A549 (cell line): ENCODE measurements at regions not wholly inside any gene's neighbourhood (a gene's known extent, or its start where the extent isn't known, plus 50 kb on each side); places are given as distances from the start of the nearest gene placed in this dataset.
A peak's percentile ranks its signal among the peaks of the same experiment; 100 is the strongest.

Experiments
- BHLHE40 ChIP-seq: IDR thresholded peaks from 2 replicates; pipeline ENCODE4 v1.6.1; 2012; ENCODE audit warnings: low read depth, low read length, inconsistent platforms
- CBX8 ChIP-seq: fragments of 200-600 bp; sonication (generic); IDR thresholded peaks from 2 replicates; pipeline ENCODE4 v1.6.1; 2016
- CEBPB ChIP-seq, 2 experiments: fragments of >200 bp in 1 of 2; sonication (Bioruptor Twin) in 1 of 2; formaldehyde crosslinking in 1 of 2; IDR thresholded peaks; 2 replicates each; pipeline ENCODE4 v1.6.1; 2012 to 2016
- CHD2 ChIP-seq: fragments of 150-350 bp; IDR thresholded peaks from 2 replicates; pipeline ENCODE4 v1.6.1; 2014; ENCODE audit warnings: low read length; ENCODE audit not compliant: partially characterized antibody
- CHD4 ChIP-seq: fragments of 200-600 bp; sonication (generic); IDR thresholded peaks from 2 replicates; pipeline ENCODE4 v1.6.1; 2016; ENCODE audit warnings: antibody characterized with exemption, mild to moderate bottlenecking, borderline replicate concordance
- EHF ChIP-seq: fragments of 250-450 bp; sonication (Bioruptor Pico); IDR thresholded peaks from 2 replicates; pipeline ENCODE4 v1.5.0; 2020; ENCODE audit warnings: mild to moderate bottlenecking
- EHMT2 ChIP-seq: fragments of 200-600 bp; sonication (generic); IDR thresholded peaks from 2 replicates; pipeline ENCODE4 v1.6.1; 2016; ENCODE audit warnings: antibody characterized with exemption, low read depth, mild to moderate bottlenecking, moderate library complexity
- FOSL2 ChIP-seq, 2 experiments: fragments of 450-650 bp in 1 of 2; fragments of >200 bp in 1 of 2; sonication (Bioruptor Twin) in 1 of 2; formaldehyde crosslinking; IDR thresholded peaks; 2 replicates each; pipeline versions ENCODE4 v1.5.0 to v1.6.1; 2016 to 2020; ENCODE audit warnings: mild to moderate bottlenecking in 1 of 2, moderate library complexity in 1 of 2
- FOXS1 ChIP-seq: fragments of 250-450 bp; sonication (Bioruptor Pico); IDR thresholded peaks from 2 replicates; pipeline ENCODE4 v1.5.0; 2020; ENCODE audit warnings: mild to moderate bottlenecking, moderate library complexity
- HDAC2 ChIP-seq: fragments of 200-600 bp; sonication (generic); IDR thresholded peaks from 2 replicates; pipeline ENCODE4 v1.6.1; 2016
- HOXA7 ChIP-seq: fragments of 250-450 bp; sonication (Bioruptor Pico); IDR thresholded peaks from 2 replicates; pipeline ENCODE4 v1.5.0; 2020; ENCODE audit warnings: mild to moderate bottlenecking, moderate library complexity
- HOXB13 ChIP-seq: fragments of 250-450 bp; sonication (Bioruptor Pico); IDR thresholded peaks from 2 replicates; pipeline ENCODE4 v1.5.0; 2020; ENCODE audit warnings: low read depth, mild to moderate bottlenecking, moderate library complexity
- JUN ChIP-seq, 2 experiments: fragments of >200 bp; sonication (Bioruptor Twin); formaldehyde crosslinking; IDR thresholded peaks; 2 replicates in 1 of 2; 3 replicates in 1 of 2; pipeline ENCODE4 v1.6.1; 2016 to 2017
- JUNB ChIP-seq: fragments of >200 bp; sonication (Bioruptor Twin); formaldehyde crosslinking; IDR thresholded peaks from 2 replicates; pipeline ENCODE4 v1.6.1; 2016
- KDM1A ChIP-seq: fragments of 200-600 bp; sonication (generic); IDR thresholded peaks from 2 replicates; pipeline ENCODE4 v1.6.1; 2016; ENCODE audit warnings: low read depth, mild to moderate bottlenecking
- KDM5A ChIP-seq: fragments of 200-600 bp; sonication (generic); IDR thresholded peaks from 2 replicates; pipeline ENCODE4 v1.6.1; 2016; ENCODE audit warnings: antibody characterized with exemption, mild to moderate bottlenecking
- MAFK ChIP-seq: fragments of 450-650 bp; IDR thresholded peaks from 2 replicates; pipeline ENCODE4 v1.6.1; 2014; ENCODE audit not compliant: partially characterized antibody
- MYC ChIP-seq: IDR thresholded peaks from 2 replicates; pipeline ENCODE4 v1.6.1; 2012; ENCODE audit warnings: mild to moderate bottlenecking, inconsistent platforms, low read length, improper control_type of control experiment, borderline replicate concordance
- NFE2L2 ChIP-seq: fragments of 150-350 bp; conservative IDR thresholded peaks from 2 replicates; pipeline ENCODE4 v1.6.1; 2014; ENCODE audit warnings: low read length
- NR3C1 ChIP-seq: fragments of >200 bp; sonication (Bioruptor Twin); formaldehyde crosslinking; IDR thresholded peaks from 3 replicates; pipeline ENCODE4 v1.6.1; 2017
- PHF8 ChIP-seq: fragments of 200-600 bp; sonication (generic); IDR thresholded peaks from 2 replicates; pipeline ENCODE4 v1.6.1; 2016; ENCODE audit warnings: low read depth, mild to moderate bottlenecking, antibody characterized with exemption, moderate library complexity, borderline replicate concordance
- RARB ChIP-seq: fragments of 250-450 bp; sonication (Bioruptor Pico); IDR thresholded peaks from 2 replicates; pipeline ENCODE4 v1.8.0; 2021; ENCODE audit warnings: mild to moderate bottlenecking, moderate library complexity
- RCOR1 ChIP-seq: fragments of 150-350 bp; IDR thresholded peaks from 2 replicates; pipeline ENCODE4 v1.6.1; 2014; ENCODE audit warnings: antibody characterized with exemption, low read length, low read depth
- SMC3 ChIP-seq: fragments of >200 bp; sonication (Bioruptor Twin); formaldehyde crosslinking; IDR thresholded peaks from 3 replicates; pipeline ENCODE4 v1.6.1; 2018; ENCODE audit warnings: inconsistent platforms
- SREBF2 ChIP-seq: fragments of 450-650 bp; IDR thresholded peaks from 2 replicates; pipeline ENCODE4 v1.6.1; 2014; ENCODE audit warnings: mild to moderate bottlenecking, moderate library complexity
- TFCP2L1 ChIP-seq: fragments of 250-450 bp; sonication (Bioruptor Pico); IDR thresholded peaks from 2 replicates; pipeline ENCODE4 v1.5.0; 2021; ENCODE audit warnings: mild to moderate bottlenecking
- TP53 ChIP-seq: fragments of 250-450 bp; sonication (Bioruptor Pico); IDR thresholded peaks from 2 replicates; pipeline ENCODE4 v1.5.0; 2021; ENCODE audit warnings: mild to moderate bottlenecking, moderate library complexity
- ZC3H11A ChIP-seq: fragments of 450-650 bp; IDR thresholded peaks from 2 replicates; pipeline ENCODE4 v1.6.1; 2014; ENCODE audit warnings: antibody characterized with exemption, mild to moderate bottlenecking
- ZFP36 ChIP-seq: fragments of 450-650 bp; IDR thresholded peaks from 2 replicates; pipeline ENCODE4 v1.6.1; 2014; ENCODE audit warnings: borderline replicate concordance; ENCODE audit not compliant: partially characterized antibody
- TF ChIP-seq, protein P1 (sequence below): fragments of 150-350 bp; IDR thresholded peaks from 2 replicates; pipeline ENCODE4 v1.6.1; 2014; ENCODE audit warnings: low read depth, mild to moderate bottlenecking, low read length
- TF ChIP-seq, protein P2 (sequence below): IDR thresholded peaks from 2 replicates; pipeline ENCODE4 v1.6.1; 2012
- TF ChIP-seq, protein P3 (sequence below): fragments of 450-650 bp; IDR thresholded peaks from 2 replicates; pipeline ENCODE4 v1.6.1; 2014; ENCODE audit warnings: antibody characterized with exemption
- TF ChIP-seq, protein P4 (sequence below): fragments of 250-450 bp; sonication (Bioruptor Pico); IDR thresholded peaks from 2 replicates; pipeline ENCODE4 v1.5.0; 2020; ENCODE audit warnings: low read depth, mild to moderate bottlenecking, moderate library complexity
- TF ChIP-seq, protein P5 (sequence below): fragments of >200 bp; sonication (Bioruptor Twin); formaldehyde crosslinking; IDR thresholded peaks from 2 replicates; pipeline ENCODE4 v1.6.1; 2016
- TF ChIP-seq, protein P6 (sequence below): IDR thresholded peaks from 2 replicates; pipeline ENCODE4 v1.6.1; 2012; ENCODE audit warnings: low read depth, borderline replicate concordance
- TF ChIP-seq, protein P7 (sequence below): fragments of >200 bp; sonication (Bioruptor Twin); formaldehyde crosslinking; IDR thresholded peaks from 3 replicates; pipeline ENCODE4 v1.6.1; 2016
- TF ChIP-seq, protein P8 (sequence below): IDR thresholded peaks from 2 replicates; pipeline ENCODE4 v1.6.1; 2012

DNA sequence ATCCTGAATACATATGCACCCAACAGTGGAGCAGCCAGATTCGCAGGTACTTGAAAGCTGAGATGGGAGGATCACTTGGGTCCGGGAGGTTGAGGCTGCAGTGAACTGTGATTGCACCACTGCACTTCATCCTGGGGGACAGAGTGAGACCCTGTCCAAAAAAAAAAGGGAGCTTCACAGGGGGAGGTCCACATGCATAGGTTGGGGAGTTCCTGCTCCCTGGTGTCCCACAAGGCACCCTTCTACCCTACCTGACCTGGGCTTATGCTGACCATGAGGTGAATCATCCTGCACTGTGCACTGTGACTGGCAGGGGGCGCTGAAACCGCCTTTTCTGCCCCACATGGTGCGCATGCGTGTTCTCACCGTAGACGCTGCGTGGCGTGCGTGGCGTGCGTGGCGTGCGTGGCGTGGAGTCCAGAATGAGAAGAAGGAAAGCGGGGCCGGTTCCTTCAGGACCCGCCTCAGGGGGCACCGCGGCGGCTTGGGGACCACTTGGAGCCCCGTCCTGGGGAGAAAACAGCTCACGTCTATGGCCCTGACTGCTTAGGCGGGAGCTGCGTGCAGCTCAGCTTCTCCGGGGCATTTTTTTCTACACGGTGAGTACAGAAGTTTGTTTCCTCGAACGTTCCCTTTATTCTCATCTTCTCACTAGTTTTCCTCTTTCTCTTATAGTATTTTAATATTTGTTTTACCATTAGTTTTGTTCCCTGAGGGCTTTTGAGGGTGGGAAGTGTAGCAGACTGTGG lies 116.6 kb upstream of the GRK3 start (continued):
- TF ChIP-seq, protein P1, sequence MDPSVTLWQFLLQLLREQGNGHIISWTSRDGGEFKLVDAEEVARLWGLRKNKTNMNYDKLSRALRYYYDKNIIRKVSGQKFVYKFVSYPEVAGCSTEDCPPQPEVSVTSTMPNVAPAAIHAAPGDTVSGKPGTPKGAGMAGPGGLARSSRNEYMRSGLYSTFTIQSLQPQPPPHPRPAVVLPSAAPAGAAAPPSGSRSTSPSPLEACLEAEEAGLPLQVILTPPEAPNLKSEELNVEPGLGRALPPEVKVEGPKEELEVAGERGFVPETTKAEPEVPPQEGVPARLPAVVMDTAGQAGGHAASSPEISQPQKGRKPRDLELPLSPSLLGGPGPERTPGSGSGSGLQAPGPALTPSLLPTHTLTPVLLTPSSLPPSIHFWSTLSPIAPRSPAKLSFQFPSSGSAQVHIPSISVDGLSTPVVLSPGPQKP, result no peak
- TF ChIP-seq RARB (CRISPR knock-in tag) (no peak), JUN (IDR thresholded peaks at IDR 0.05) (peak in 1 of 2 experiments; percentile 70; a peak in 2 of 5 replicates), FOSL2 (IDR thresholded peaks at IDR 0.05) (0 out of 2 replicates have a peak, but pooled peaks have one; percentile 21), FOSL2 (CRISPR knock-in tag; IDR thresholded peaks at IDR 0.05) (peak; percentile 83), KDM1A (no peak), HOXA7 (CRISPR knock-in tag) (no peak), RCOR1 (no peak), TFCP2L1 (CRISPR knock-in tag) (no peak), CHD2 (no peak), NR3C1 (no peak), SMC3 (peak; percentile 53), CHD4 (no peak), SREBF2 (no peak), BHLHE40 (no peak), EHMT2 (no peak), EHF (CRISPR knock-in tag) (no peak), MYC (0 out of 2 replicates have a peak, but pooled peaks have one; percentile 32), TP53 (CRISPR knock-in tag) (no peak), FOXS1 (CRISPR knock-in tag) (no peak), PHF8 (0 out of 2 replicates have a peak, but pooled peaks have one; percentile 18), CEBPB (IDR thresholded peaks at IDR 0.05) (no peak), ZC3H11A (no peak), HOXB13 (no peak), JUNB (no peak), NFE2L2 (no peak), MAFK (peak; percentile 7), CBX8 (no peak), HDAC2 (no peak), KDM5A (no peak), ZFP36 (no peak)
- TF ChIP-seq, protein P2, sequence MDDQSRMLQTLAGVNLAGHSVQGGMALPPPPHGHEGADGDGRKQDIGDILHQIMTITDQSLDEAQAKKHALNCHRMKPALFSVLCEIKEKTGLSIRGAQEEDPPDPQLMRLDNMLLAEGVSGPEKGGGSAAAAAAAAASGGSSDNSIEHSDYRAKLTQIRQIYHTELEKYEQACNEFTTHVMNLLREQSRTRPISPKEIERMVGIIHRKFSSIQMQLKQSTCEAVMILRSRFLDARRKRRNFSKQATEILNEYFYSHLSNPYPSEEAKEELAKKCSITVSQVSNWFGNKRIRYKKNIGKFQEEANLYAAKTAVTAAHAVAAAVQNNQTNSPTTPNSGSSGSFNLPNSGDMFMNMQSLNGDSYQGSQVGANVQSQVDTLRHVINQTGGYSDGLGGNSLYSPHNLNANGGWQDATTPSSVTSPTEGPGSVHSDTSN, result no peak
- TF ChIP-seq, protein P3, sequence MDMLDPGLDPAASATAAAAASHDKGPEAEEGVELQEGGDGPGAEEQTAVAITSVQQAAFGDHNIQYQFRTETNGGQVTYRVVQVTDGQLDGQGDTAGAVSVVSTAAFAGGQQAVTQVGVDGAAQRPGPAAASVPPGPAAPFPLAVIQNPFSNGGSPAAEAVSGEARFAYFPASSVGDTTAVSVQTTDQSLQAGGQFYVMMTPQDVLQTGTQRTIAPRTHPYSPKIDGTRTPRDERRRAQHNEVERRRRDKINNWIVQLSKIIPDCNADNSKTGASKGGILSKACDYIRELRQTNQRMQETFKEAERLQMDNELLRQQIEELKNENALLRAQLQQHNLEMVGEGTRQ, result no peak
- TF ChIP-seq, protein P4, sequence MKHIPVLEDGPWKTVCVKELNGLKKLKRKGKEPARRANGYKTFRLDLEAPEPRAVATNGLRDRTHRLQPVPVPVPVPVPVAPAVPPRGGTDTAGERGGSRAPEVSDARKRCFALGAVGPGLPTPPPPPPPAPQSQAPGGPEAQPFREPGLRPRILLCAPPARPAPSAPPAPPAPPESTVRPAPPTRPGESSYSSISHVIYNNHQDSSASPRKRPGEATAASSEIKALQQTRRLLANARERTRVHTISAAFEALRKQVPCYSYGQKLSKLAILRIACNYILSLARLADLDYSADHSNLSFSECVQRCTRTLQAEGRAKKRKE (CRISPR knock-in tag), result no peak
- TF ChIP-seq, protein P5, sequence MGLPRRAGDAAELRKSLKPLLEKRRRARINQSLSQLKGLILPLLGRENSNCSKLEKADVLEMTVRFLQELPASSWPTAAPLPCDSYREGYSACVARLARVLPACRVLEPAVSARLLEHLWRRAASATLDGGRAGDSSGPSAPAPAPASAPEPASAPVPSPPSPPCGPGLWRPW, result no peak
- TF ChIP-seq, protein P6, sequence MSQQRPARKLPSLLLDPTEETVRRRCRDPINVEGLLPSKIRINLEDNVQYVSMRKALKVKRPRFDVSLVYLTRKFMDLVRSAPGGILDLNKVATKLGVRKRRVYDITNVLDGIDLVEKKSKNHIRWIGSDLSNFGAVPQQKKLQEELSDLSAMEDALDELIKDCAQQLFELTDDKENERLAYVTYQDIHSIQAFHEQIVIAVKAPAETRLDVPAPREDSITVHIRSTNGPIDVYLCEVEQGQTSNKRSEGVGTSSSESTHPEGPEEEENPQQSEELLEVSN, result no peak
- TF ChIP-seq, protein P7, sequence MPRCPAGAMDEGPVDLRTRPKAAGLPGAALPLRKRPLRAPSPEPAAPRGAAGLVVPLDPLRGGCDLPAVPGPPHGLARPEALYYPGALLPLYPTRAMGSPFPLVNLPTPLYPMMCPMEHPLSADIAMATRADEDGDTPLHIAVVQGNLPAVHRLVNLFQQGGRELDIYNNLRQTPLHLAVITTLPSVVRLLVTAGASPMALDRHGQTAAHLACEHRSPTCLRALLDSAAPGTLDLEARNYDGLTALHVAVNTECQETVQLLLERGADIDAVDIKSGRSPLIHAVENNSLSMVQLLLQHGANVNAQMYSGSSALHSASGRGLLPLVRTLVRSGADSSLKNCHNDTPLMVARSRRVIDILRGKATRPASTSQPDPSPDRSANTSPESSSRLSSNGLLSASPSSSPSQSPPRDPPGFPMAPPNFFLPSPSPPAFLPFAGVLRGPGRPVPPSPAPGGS, result 0 out of 3 replicates have a peak, but pooled peaks have one; percentile 40
- TF ChIP-seq, protein P8, sequence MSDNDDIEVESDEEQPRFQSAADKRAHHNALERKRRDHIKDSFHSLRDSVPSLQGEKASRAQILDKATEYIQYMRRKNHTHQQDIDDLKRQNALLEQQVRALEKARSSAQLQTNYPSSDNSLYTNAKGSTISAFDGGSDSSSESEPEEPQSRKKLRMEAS, result peak; percentile 64
